GM21723 (cell line): ENCODE measurements at regions not wholly inside any gene's neighbourhood (a gene's known extent, or its start where the extent isn't known, plus 50 kb on each side); places are given as distances from the start of the nearest gene placed in this dataset.

Source experiments
- ATAC-seq: cut with Tn5 transposase; IDR thresholded peaks from one replicate; pipeline ENCODE4 v1.9.1; 2021; ENCODE audit warnings: mild to moderate bottlenecking, moderate library complexity; ENCODE audit not compliant: unreplicated experiment

- no peak for ATAC-seq
Observed at GRCh38 chr20:23254505-23254904, 96.1 kb upstream of the NXT1 start.

GRCh38 chr20:23254034-23254433 lies 96.6 kb upstream of the NXT1 start:
- no peak for ATAC-seq

DNA sequence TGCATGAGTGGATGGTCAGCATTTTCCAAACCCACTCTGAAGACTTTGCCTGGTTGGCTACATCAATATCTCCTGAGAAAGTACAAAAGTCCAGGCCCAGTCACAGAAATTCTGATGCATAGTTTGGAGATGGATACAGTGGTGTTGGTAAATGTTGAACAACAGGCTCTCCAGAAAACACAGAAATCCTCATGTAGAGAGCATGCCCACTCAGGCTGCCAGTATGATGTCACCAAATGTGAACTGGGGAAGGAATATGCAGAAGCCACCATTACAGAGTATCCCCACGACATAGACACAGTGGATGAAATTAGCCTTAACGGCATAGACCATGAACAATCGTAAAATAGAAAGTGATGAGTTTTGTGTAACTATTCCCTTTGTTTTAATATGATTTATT lies 97.1 kb upstream of the NXT1 start:
- no peak for ATAC-seq

GRCh38 chr20:23251779-23252178 lies 98.8 kb upstream of the NXT1 start:
- ATAC-seq, result no peak

DNA sequence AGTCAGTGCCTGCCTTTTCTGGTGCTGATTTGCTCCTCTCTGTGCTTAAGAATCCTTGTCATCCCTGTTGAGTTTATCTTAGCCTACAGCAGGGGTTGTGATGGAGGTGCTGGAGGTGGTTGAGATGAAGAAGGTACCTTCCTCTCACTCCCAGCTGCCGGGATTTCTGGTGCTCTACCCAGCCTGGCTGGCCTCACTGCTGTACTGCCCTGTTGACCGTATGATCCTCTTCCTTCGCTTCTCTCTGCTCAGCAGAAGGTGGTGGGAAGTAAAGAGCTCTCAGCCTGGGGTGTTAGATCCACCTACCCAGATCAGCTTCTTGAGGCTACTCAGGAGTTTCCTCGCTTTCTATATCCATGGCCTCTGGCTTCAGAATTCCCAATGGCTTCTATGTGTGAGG lies 101.0 kb upstream of the NXT1 start:
- no peak for ATAC-seq

GRCh38 chr20:23248461-23248882 lies 102.1 kb upstream of the NXT1 start:
- no peak for ATAC-seq

DNA sequence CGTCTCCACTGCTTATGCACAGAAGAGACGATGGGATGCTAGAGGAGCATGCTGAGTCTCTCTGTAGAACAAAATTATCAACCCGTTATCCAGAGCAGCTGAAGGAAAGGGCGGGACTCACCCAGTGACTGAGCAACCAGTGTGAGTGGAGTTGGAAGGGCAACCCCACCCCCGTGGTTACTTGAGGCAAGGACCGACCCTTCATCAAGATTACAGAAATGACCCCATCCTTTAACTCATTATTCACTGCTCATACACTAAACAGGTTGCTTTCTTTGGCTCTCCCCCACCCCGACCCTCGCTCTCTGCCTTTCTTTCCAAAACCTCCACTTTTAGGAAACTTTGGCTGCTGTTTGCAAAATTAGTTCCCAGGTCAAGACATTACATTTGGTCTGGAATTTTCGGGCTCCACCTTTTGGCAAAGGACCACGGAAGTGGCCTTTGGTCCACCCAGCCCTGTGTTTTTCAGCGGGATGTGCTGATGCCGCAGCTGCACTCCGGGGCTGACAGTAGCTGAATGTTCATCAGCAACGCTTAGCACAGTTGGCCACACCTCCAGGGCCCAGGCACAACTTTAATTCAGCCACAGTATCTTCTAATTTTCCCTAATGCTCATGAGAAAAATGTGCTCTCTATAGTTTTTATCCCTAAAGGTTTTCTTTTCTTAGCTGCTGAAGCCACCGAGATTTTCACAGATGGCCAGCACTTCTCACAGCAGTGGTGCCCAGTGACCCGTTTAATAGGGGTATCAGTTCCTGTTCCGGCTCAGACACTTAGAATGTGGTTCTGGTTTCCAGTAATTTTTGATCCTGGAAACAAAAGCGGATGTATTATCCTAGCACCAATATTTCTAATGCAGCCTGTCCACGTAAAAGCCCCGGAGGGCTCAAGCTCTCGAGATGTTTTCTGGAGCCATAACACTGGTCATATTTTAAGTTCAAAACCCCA lies 103.6 kb upstream of the NXT1 start:
- no peak for ATAC-seq

GRCh38 chr20:23245553-23246181 lies 104.9 kb upstream of the NXT1 start:
- peak; percentile 96 for ATAC-seq

DNA sequence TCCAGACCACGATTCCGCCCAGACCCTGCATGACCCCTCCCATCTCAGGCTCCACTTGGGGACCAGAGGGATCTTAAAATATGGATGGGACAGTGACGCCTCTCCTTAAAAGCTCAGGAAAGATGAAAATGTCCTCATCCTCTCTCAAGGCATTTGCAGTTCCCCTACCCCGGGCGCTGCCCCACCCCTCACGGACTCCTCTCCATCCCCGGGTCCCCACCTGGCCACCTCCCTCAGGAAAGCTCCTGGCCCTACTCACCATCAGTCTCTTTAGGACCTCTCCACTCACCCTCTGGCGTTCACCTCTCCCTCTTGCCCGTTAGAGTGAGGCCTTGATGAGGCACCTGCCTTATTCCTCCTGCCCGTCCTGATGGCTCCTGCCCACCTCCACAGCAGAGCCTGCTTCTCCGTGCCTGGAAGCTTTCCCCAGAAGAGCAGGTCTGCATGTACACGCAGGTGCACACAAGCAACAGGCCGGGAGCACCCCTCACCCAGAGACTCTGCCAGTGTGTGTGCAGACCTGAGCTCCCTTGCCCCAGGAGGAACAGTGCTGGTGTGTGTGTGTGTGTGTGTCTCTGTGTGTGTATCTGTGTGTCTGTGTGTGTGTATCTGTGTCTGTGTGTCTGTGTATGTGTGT lies 105.6 kb upstream of the NXT1 start:
- ATAC-seq, result no peak

DNA sequence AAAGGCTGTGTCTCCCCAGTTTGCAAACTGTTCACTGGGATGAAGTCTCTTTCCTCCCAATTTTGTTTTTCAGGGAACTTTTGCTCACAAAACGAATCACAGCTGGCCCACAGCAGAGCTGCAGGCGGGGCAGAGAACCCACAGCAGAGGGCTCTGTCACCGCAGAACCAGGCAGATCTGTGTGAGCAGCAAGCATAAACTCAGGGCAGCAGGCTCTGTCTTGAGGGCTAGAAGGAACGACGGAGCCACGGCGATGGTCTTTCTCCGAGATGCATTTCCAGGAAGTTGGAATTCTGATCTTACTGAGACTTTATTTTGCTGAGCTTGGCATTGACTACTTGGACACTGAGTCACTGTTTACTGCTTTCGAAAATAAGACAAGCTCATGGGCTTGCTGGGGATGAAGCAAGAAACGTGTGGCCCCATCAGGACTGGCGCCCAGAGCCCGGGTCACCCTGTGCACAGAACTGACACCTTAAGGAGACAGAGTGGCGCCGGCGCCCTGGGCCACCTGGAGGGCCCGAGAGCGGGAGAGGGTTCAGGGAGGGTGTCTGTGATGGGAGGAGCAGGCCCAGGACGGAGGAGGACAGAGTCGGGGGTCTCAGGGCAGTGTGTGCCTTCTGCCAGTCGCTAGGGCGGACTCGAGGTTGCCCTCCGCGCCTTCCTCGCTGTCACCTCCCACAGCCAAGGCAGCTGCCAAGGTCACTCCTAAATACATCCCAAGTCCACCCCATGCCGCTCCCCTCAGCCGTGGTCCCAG lies 106.3 kb upstream of the NXT1 start:
- ATAC-seq, result no peak

DNA sequence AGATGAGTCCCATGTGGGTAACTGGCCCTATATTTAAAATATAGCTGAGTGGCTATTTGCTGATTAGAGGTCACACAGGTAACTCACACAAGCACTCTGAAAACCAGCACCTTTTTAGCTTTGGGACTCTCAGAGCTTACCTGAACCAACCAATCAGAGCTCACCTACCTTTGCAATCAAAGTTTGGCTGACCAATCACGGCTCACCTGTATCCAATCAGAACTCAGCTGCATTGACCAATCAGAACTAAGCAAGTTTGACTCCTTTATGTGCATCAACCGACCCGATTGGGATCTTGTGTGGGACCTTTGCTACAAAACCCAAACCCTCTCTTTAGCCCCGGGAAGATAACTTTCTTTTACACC lies 106.8 kb upstream of the NXT1 start:
- no peak for ATAC-seq

- ATAC-seq, result no peak
Observed at GRCh38 chr20:23242556-23243180, 107.9 kb upstream of the NXT1 start.

GRCh38 chr20:23242104-23242503 lies 108.5 kb upstream of the NXT1 start:
- no peak for ATAC-seq

GRCh38 chr20:23241416-23241815 lies 109.2 kb upstream of the NXT1 start:
- no peak for ATAC-seq

GRCh38 chr20:23240519-23240918 lies 110.1 kb upstream of the NXT1 start:
- no peak for ATAC-seq

- ATAC-seq, result no peak
Observed at GRCh38 chr20:23237201-23237600, 113.4 kb upstream of the NXT1 start.

- ATAC-seq, result peak; percentile 66
Observed at GRCh38 chr20:23235173-23236027, 115.2 kb upstream of the NXT1 start.

DNA sequence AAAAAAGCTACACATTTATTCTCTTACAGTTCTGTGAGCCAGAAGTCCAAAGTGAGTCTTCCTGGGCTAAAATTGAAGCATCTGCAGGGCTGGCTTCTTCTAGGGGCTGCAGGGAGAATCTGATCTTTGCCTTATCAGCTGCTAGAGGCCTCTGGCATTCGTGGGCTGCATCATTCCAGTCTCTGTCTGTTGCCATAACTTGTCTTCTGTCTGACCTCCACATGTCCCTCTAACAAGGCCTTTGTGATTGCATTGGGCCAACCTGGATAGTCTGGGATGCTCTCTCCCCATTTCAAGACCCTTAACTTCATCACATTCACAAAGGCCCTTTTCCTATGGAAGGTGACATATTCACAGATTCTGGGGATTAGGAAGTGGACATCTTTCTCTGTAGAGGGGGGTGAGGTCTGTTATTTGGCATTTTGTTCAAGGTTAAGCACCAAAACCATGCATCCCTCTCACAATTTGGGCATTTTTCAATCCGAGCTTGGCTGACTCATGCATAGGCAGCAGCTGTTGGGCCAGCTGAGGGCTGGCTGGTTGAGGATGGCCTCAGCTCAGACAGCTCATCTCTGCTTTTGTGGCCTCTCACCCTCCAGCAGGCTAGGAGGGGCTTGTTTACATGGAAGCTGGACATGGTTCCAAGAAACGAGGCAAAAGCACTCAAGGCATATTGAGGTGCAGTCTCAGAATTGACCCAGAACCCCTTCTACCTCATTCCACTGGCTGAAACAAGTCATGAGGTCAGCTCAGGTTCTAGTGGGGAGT lies 116.1 kb upstream of the NXT1 start:
- ATAC-seq, result no peak

- no peak for ATAC-seq
Observed at GRCh38 chr20:23233341-23233740, 117.2 kb upstream of the NXT1 start.
